ENCODE measurements at regions not wholly inside any gene's neighbourhood (a gene's known extent, or its start where the extent isn't known, plus 50 kb on each side); places are given as distances from the start of the nearest gene placed in this dataset.

- no CpG with 5 or more reads among the region's 1 CpG for WGBS, 2 experiments
- no peaks in the 10 kb centered on the region for H3K36me3 ChIP-seq (ENCODE audit: control insufficient read depth, insufficient read depth, low read length)
- no peak overlapping the region for H3K4me3 ChIP-seq (ENCODE audit: insufficient read depth, low read depth, low read length)
- H3K27me3 ChIP-seq (ENCODE audit: control insufficient read depth, insufficient read depth, low read length, poor library complexity, severe bottlenecking) = no peaks in the 10 kb centered on the region
- H3K9me3 ChIP-seq (ENCODE audit: control insufficient read depth, low read length) = no peaks in the 10 kb centered on the region
- no peaks in the 10 kb centered on the region for H3K4me1 ChIP-seq (ENCODE audit: control insufficient read depth, insufficient read depth, low read length)
- no peak overlapping the region for H3K27ac ChIP-seq (ENCODE audit: insufficient read depth, low read depth, low read length, poor library complexity, severe bottlenecking)
Observed at GRCh38 chr2:36031471-36031870, 324.1 kb upstream of the CRIM1 start.

- no peaks in the 10 kb centered on the region for H3K4me1 ChIP-seq (ENCODE audit: control insufficient read depth, insufficient read depth, low read length)
- 82 to 86% methylated on average over 2 of the region's 2 CpGs for WGBS, 2 experiments
- no peaks in the 10 kb centered on the region for H3K36me3 ChIP-seq (ENCODE audit: control insufficient read depth, insufficient read depth, low read length)
- H3K27ac ChIP-seq (ENCODE audit: insufficient read depth, low read depth, low read length, poor library complexity, severe bottlenecking) = no peak overlapping the region
- H3K9me3 ChIP-seq (ENCODE audit: control insufficient read depth, low read length) = no peaks in the 10 kb centered on the region
- H3K27me3 ChIP-seq (ENCODE audit: control insufficient read depth, insufficient read depth, low read length, poor library complexity, severe bottlenecking) = no peaks in the 10 kb centered on the region
- no peak overlapping the region for H3K4me3 ChIP-seq (ENCODE audit: insufficient read depth, low read depth, low read length)
Observed at GRCh38 chr2:36027616-36028015, 328.0 kb upstream of the CRIM1 start.

- no peaks in the 10 kb centered on the region for H3K36me3 ChIP-seq (ENCODE audit: control insufficient read depth, insufficient read depth, low read length)
- no peak overlapping the region for H3K4me3 ChIP-seq (ENCODE audit: insufficient read depth, low read depth, low read length)
- H3K4me1 ChIP-seq (ENCODE audit: control insufficient read depth, insufficient read depth, low read length) = no peaks in the 10 kb centered on the region
- H3K27ac ChIP-seq (ENCODE audit: insufficient read depth, low read depth, low read length, poor library complexity, severe bottlenecking) = no peak overlapping the region
- 64 to 80% methylated on average over 1 of the region's 1 CpG for WGBS, 2 experiments
- no peaks in the 10 kb centered on the region for H3K9me3 ChIP-seq (ENCODE audit: control insufficient read depth, low read length)
- H3K27me3 ChIP-seq (ENCODE audit: control insufficient read depth, insufficient read depth, low read length, poor library complexity, severe bottlenecking) = no peaks in the 10 kb centered on the region
Observed at GRCh38 chr2:36013064-36013463, 342.5 kb upstream of the CRIM1 start.

- H3K27ac ChIP-seq (ENCODE audit: insufficient read depth, low read depth, low read length, poor library complexity, severe bottlenecking) = no peak overlapping the region
- WGBS, 2 experiments = 89 to 96% methylated on average over 4 of the region's 4 CpGs
- H3K4me3 ChIP-seq (ENCODE audit: insufficient read depth, low read depth, low read length) = no peak overlapping the region
- H3K27me3 ChIP-seq (ENCODE audit: control insufficient read depth, insufficient read depth, low read length, poor library complexity, severe bottlenecking) = no peaks in the 10 kb centered on the region
- H3K36me3 ChIP-seq (ENCODE audit: control insufficient read depth, insufficient read depth, low read length) = no peaks in the 10 kb centered on the region
- H3K4me1 ChIP-seq (ENCODE audit: control insufficient read depth, insufficient read depth, low read length) = no peaks in the 10 kb centered on the region
- H3K9me3 ChIP-seq (ENCODE audit: control insufficient read depth, low read length) = no peaks in the 10 kb centered on the region
Observed at GRCh38 chr2:36006444-36006843, 349.1 kb upstream of the CRIM1 start.

- Histone ChIP-seq H3K9me3 (ENCODE audit: control insufficient read depth, low read length) (no peaks in the 10 kb centered on the region), H3K27ac (ENCODE audit: insufficient read depth, low read depth, low read length, poor library complexity, severe bottlenecking) (no peak overlapping the region), H3K4me3 (ENCODE audit: insufficient read depth, low read depth, low read length) (no peak overlapping the region), H3K27me3 (ENCODE audit: control insufficient read depth, insufficient read depth, low read length, poor library complexity, severe bottlenecking) (no peaks in the 10 kb centered on the region), H3K4me1 (ENCODE audit: control insufficient read depth, insufficient read depth, low read length) (peaks cover 7% of the 10 kb centered on the region), H3K36me3 (ENCODE audit: control insufficient read depth, insufficient read depth, low read length) (no peaks in the 10 kb centered on the region)
- WGBS, 2 experiments = 75 to 100% methylated on average over 1 of the region's 1 CpG
Observed at GRCh38 chr2:36002941-36003340, 352.6 kb upstream of the CRIM1 start.

- Histone ChIP-seq H3K36me3 (ENCODE audit: control insufficient read depth, insufficient read depth, low read length) (no peaks in the 10 kb centered on the region), H3K27me3 (ENCODE audit: control insufficient read depth, insufficient read depth, low read length, poor library complexity, severe bottlenecking) (no peaks in the 10 kb centered on the region), H3K9me3 (ENCODE audit: control insufficient read depth, low read length) (no peaks in the 10 kb centered on the region), H3K4me3 (ENCODE audit: insufficient read depth, low read depth, low read length) (no peak overlapping the region), H3K4me1 (ENCODE audit: control insufficient read depth, insufficient read depth, low read length) (peaks cover 7% of the 10 kb centered on the region), H3K27ac (ENCODE audit: insufficient read depth, low read depth, low read length, poor library complexity, severe bottlenecking) (no peak overlapping the region)
- 93 to 96% methylated on average over 2 of the region's 2 CpGs for WGBS, 2 experiments
Observed at GRCh38 chr2:35997488-35997887, 358.1 kb upstream of the CRIM1 start.

GRCh38 chr2:35989503-35989902, 366.1 kb upstream of the CRIM1 start:
- WGBS, 2 experiments = 3 to 8% methylated on average over 4 of the region's 4 CpGs
- peak overlapping the region; percentile 67 for H3K27ac ChIP-seq (ENCODE audit: insufficient read depth, low read depth, low read length, poor library complexity, severe bottlenecking)

GRCh38 chr2:35989040-35989439, 366.5 kb upstream of the CRIM1 start:
- no peaks in the 10 kb centered on the region for H3K27me3 ChIP-seq (ENCODE audit: control insufficient read depth, insufficient read depth, low read length, poor library complexity, severe bottlenecking)
- H3K4me3 ChIP-seq (ENCODE audit: insufficient read depth, low read depth, low read length) = no peak overlapping the region
- H3K4me1 ChIP-seq (ENCODE audit: control insufficient read depth, insufficient read depth, low read length) = peaks cover 7% of the 10 kb centered on the region
- no peaks in the 10 kb centered on the region for H3K9me3 ChIP-seq (ENCODE audit: control insufficient read depth, low read length)
- H3K27ac ChIP-seq (ENCODE audit: insufficient read depth, low read depth, low read length, poor library complexity, severe bottlenecking) = peak overlapping the region; percentile 67
- no peaks in the 10 kb centered on the region for H3K36me3 ChIP-seq (ENCODE audit: control insufficient read depth, insufficient read depth, low read length)

More at GRCh38 chr2:35989503-35989902, 366.1 kb upstream of the CRIM1 start:
- Histone ChIP-seq H3K36me3 (ENCODE audit: control insufficient read depth, insufficient read depth, low read length) (no peaks in the 10 kb centered on the region), H3K27me3 (ENCODE audit: control insufficient read depth, insufficient read depth, low read length, poor library complexity, severe bottlenecking) (no peaks in the 10 kb centered on the region), H3K9me3 (ENCODE audit: control insufficient read depth, low read length) (no peaks in the 10 kb centered on the region), H3K4me3 (ENCODE audit: insufficient read depth, low read depth, low read length) (no peak overlapping the region), H3K4me1 (ENCODE audit: control insufficient read depth, insufficient read depth, low read length) (peaks cover 7% of the 10 kb centered on the region)

GRCh38 chr2:35986871-35987270, 368.7 kb upstream of the CRIM1 start:
- no peaks in the 10 kb centered on the region for H3K27me3 ChIP-seq (ENCODE audit: control insufficient read depth, insufficient read depth, low read length, poor library complexity, severe bottlenecking)
- peaks cover 7% of the 10 kb centered on the region for H3K4me1 ChIP-seq (ENCODE audit: control insufficient read depth, insufficient read depth, low read length)
- no peaks in the 10 kb centered on the region for H3K36me3 ChIP-seq (ENCODE audit: control insufficient read depth, insufficient read depth, low read length)
- no peak overlapping the region for H3K4me3 ChIP-seq (ENCODE audit: insufficient read depth, low read depth, low read length)
- WGBS, 2 experiments = 76 to 79% methylated on average over 2 of the region's 2 CpGs
- no peaks in the 10 kb centered on the region for H3K9me3 ChIP-seq (ENCODE audit: control insufficient read depth, low read length)
- no peak overlapping the region for H3K27ac ChIP-seq (ENCODE audit: insufficient read depth, low read depth, low read length, poor library complexity, severe bottlenecking)

- H3K36me3 ChIP-seq (ENCODE audit: control insufficient read depth, insufficient read depth, low read length) = no peaks in the 10 kb centered on the region
- no peak overlapping the region for H3K4me3 ChIP-seq (ENCODE audit: insufficient read depth, low read depth, low read length)
- no peaks in the 10 kb centered on the region for H3K27me3 ChIP-seq (ENCODE audit: control insufficient read depth, insufficient read depth, low read length, poor library complexity, severe bottlenecking)
- no peaks in the 10 kb centered on the region for H3K4me1 ChIP-seq (ENCODE audit: control insufficient read depth, insufficient read depth, low read length)
- no peak overlapping the region for H3K27ac ChIP-seq (ENCODE audit: insufficient read depth, low read depth, low read length, poor library complexity, severe bottlenecking)
- H3K9me3 ChIP-seq (ENCODE audit: control insufficient read depth, low read length) = no peaks in the 10 kb centered on the region
- WGBS, 2 experiments = no CpG with 5 or more reads among the region's 1 CpG
Observed at GRCh38 chr2:35978218-35978617, 377.4 kb upstream of the CRIM1 start.

GRCh38 chr2:35976611-35977010, 379.0 kb upstream of the CRIM1 start:
- WGBS, 2 experiments = 91 to 93% methylated on average over 5 of the region's 5 CpGs
- Histone ChIP-seq H3K27ac (ENCODE audit: insufficient read depth, low read depth, low read length, poor library complexity, severe bottlenecking) (no peak overlapping the region), H3K4me1 (ENCODE audit: control insufficient read depth, insufficient read depth, low read length) (no peaks in the 10 kb centered on the region), H3K36me3 (ENCODE audit: control insufficient read depth, insufficient read depth, low read length) (no peaks in the 10 kb centered on the region), H3K27me3 (ENCODE audit: control insufficient read depth, insufficient read depth, low read length, poor library complexity, severe bottlenecking) (no peaks in the 10 kb centered on the region), H3K4me3 (ENCODE audit: insufficient read depth, low read depth, low read length) (no peak overlapping the region), H3K9me3 (ENCODE audit: control insufficient read depth, low read length) (no peaks in the 10 kb centered on the region)

Measured in ectodermal cell (in vitro differentiated cells).